G401 (cell line): ENCODE measurements at regions not wholly inside any gene's neighbourhood (a gene's known extent, or its start where the extent isn't known, plus 50 kb on each side); places are given as distances from the start of the nearest gene placed in this dataset.

Experiments
- DNase-seq: peaks from one replicate; pipeline ENCODE4 v3.0.0-alpha.2; 2015; ENCODE audit warnings: low spot score
- in situ Hi-C: cut with HindIII; loops from 2 replicates; pipeline ENCODE4 v1.10.0; 2016; ENCODE audit warnings: low sequenced_read_pairs, mixed read lengths

DNA sequence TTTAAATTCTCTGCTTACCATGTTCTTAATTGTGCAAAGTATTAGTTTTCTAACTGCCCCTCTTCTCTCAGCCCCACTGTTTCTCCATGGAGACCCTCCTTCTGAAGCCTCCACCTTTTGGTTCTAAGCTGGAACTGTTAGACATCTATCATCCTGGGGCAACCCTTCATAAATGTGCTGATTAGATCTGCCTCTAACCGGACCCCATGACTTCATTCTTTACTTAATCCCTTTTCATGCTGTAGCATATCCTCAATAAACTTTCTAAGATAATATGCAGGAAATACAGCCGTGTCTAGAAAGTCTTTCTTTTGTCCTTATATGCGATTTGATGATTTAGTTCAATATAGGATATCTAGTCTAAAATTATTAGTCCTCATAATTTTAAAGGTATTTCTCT, 1020.1 kb downstream of the ADGRL2 start:
- in situ Hi-C loops: no loop called here
- DNase-seq: no peak

GRCh38 chr1:82819234-82819633, 1018.5 kb downstream of the ADGRL2 start:
- DNase-seq: no peak
- in situ Hi-C loops: no loop called here

DNA sequence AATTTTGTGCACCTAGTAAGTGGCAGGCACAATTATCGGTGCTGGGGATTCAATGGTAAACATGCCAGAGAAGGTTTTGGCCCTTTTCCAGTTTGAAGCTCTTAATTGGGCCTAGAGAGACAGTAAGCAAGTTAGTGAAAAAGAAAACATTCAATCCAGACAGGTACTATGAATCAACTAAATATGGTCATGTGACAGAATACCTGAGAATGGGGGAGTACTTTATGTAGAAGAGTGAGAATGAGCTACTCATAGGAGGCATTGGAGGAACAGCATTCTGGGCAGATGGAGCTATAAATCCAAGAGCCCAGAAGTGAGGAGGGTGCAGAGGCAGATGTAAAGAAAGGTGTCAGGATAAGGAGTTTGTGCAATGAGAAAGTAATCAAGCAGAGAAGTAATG, 1017.9 kb downstream of the ADGRL2 start:
- DNase-seq: no peak
- in situ Hi-C loops: no loop called here

DNA sequence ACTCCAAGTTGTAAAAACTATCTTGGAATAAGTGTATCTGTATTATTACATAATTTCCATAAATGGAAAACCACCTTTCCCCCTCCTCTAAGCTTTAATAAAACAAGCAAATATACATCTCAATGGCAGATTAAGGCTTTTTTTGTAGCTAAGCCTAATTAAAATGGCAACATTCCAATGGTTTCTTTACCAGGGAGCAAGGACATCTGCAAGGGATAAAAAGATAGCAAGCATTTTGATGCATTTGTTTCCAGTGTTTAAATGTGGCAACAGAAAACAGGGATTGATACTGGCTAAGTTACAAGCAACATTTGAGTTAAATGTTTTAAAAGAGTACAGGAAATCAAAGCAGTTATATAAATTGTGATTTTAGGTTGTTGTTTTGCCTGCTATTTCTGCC, 1012.7 kb downstream of the ADGRL2 start:
- DNase-seq: peak; percentile 3

DNA sequence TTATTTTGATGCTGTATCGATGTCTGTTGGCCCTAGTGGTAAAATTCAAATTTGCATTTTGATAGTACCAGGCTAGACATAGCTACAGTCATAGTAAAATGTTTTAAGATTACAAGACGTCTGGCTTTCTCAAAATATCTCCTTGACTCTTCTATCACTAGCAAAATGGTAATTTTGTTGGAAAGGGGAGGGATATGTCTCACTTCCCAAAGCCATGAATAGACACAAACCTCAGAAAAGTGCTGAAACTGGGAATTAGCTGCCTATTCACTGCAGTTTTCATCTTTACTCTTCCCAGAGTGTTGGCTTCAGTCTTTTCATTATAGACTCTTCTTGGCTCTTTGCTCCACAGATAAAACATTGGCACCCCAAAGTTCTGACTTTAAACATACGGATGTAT, 1009.9 kb downstream of the ADGRL2 start:
- in situ Hi-C loops: no loop called here
- no peak for DNase-seq

More for the DNA sequence above, 1012.7 kb downstream of the ADGRL2 start:
- in situ Hi-C loops: no loop called here

GRCh38 chr1:82807563-82807962, 1006.8 kb downstream of the ADGRL2 start:
- in situ Hi-C loops: no loop called here
- DNase-seq: no peak

- DNase-seq: no peak
- in situ Hi-C loops: no loop called here
These were observed 1005.4 kb downstream of the ADGRL2 start for GRCh38 chr1:82806133-82806532.

- in situ Hi-C loops: no loop called here
- DNase-seq: no peak
These were observed 1000.4 kb downstream of the ADGRL2 start for GRCh38 chr1:82801176-82801575.

- in situ Hi-C loops: no loop called here
- no peak for DNase-seq
These were observed 1000.0 kb downstream of the ADGRL2 start for GRCh38 chr1:82800721-82801120.

GRCh38 chr1:82799261-82799660, 998.5 kb downstream of the ADGRL2 start:
- in situ Hi-C loops: no loop called here
- no peak for DNase-seq

DNA sequence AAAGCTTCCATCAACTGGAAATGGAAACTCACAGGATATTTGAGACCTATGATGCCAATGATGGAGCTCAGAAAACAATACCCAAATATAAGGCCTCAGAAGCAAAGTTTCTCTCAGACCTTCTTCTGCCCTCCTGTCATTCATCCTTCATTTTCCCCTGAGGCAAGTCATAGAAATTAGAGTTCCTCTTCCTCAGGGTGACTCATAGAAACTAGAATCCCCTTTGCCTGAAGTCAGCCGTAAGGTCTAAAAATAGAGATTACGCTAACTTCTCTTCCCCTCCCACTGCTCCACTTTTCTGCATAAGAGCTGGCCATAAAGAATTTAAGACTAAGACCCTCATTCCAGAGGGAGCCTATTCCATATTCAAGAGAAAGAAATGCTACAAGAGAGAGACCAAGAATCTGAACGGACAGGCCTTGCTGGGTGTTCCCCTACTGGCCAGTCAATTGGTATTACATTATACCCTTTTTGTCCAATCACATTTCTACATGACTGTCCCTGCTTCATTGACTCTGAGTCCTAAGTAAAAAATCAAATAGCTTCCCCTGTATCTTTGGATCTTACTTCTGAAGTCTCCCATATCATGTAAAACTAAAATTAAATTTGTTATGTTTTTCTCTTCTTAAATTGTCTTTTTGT, 994.9 kb downstream of the ADGRL2 start:
- no peak for DNase-seq
- in situ Hi-C loops: no loop called here

DNA sequence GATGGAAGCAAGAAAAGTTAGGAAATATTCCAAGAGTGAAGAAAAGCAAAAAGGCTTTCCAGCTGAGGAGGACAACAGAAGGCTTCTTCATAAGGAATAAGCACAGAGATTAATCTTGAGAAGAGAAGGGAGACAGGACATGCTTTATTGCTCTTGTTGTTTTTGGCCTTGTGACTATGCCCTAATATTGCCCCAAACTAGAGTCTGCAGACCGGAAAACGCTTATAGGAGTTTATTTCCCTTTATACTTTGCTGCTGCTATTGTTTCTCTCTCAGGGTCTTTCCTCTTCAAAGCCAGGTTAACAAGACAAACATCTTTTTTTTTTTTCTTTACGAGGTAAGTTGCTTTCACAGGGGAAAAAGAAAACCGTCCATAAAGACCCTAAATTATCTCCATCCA, 991.4 kb downstream of the ADGRL2 start:
- in situ Hi-C loops: no loop called here
- no peak for DNase-seq

DNA sequence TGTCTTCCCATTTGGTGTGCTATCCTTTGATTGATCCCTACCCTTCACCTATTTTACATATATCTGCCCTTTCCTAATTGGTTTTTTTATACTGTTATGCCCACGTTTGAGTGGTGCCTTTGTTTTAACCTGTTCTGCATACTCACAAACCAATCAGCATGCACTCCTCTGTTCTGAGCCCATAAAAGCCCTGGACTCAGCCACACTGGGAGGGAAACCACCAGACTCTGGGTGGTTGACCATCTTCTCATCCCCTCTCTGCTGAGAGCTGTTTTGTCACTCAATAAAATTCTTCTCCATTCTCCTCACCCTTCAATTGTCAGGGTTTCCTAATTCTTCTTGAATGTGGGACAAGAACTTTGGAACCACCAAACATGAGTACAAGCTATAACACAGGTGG, 989.8 kb downstream of the ADGRL2 start:
- DNase-seq: no peak
- in situ Hi-C loops: no loop called here

DNA sequence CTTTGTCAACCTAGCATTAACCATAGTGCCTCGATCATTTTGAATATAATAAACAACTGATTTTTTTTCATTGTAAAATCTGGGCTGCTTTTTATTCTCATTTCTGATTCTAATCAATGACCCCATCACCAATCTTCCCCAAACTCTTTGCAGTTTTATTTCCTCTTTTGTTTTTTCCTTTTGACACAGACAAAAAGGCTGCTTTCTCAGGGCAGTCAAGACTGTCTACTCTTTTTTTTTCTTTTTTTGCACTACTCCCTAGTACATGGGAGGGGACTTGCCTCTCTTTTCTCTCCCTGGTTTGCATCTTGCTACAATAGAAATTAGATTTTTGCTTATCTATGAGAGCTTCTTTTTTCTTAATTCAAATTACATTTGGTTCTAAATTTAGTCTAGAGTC, 987.9 kb downstream of the ADGRL2 start:
- no peak for DNase-seq
- in situ Hi-C loops: no loop called here

DNA sequence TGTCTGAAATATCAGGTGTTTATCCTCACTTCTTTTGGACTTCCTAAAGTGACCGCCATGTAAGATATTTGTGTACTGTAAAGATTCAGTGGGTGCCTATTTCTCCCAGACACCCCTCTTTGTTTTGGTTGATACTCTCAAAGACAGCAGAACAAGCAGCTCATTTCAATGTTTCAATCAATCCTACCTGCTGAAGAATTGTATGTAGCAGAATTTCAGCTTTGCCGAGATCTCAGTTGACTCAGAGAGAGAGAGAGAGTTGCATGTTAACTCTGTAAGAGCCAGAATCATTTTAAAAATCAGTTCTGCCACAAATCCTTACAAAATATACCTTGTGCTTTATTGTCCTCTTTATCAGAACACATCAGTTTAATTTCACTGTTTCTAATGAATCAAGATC, 987.3 kb downstream of the ADGRL2 start:
- DNase-seq: no peak
- in situ Hi-C loops: no loop called here

DNA sequence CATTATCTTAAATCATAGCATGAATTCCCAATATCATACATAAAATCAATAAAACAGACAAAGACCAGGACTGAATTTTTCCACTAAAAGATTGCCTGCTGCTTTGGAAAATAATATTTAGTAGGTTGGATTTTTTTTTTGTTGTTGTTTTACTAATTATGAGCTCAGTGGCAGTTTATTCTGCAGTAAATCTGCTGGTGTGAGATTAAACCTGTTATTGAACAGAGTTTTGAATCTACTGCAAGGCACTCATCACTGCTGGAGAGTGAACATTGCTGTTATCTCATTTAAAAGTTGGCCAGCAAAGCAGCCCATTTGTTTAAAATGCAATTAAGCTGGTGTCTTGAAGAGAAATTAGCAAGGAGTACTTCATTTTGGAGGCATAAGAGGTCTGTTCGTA, 986.1 kb downstream of the ADGRL2 start:
- in situ Hi-C loops: no loop called here
- no peak for DNase-seq

- no peak for DNase-seq
- in situ Hi-C loops: no loop called here
These were observed 984.6 kb downstream of the ADGRL2 start for GRCh38 chr1:82785268-82785790.

DNA sequence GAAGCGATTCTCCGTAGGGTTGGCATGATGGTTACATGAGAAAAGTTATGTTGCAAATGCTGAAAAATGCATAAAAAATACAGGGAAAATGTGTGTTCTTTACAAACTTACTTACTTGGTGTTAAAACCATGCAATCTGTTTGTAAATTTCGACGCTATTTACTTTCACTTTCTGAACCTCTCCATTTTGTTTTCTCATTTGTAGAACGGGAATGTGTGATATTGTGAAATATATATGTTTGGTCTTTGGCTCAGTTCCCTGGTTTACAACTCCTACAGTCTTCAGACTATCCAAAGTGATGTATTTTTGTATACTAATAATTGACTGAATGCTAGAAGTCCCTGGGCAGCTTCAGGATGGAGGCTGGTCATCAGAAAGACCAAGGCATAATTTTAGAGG, 982.3 kb downstream of the ADGRL2 start:
- DNase-seq: no peak
- in situ Hi-C loops: no loop called here

- in situ Hi-C loops: no loop called here
- DNase-seq: no peak
These were observed 981.9 kb downstream of the ADGRL2 start for GRCh38 chr1:82782599-82782998.

GRCh38 chr1:82778612-82779011, 977.9 kb downstream of the ADGRL2 start:
- in situ Hi-C loops: no loop called here
- DNase-seq: no peak

- in situ Hi-C loops: no loop called here
- no peak for DNase-seq
These were observed 976.5 kb downstream of the ADGRL2 start for GRCh38 chr1:82777240-82777639.
